Activated naive CD4-positive, alpha-beta T cell treated with anti-CD3 and anti-CD28 coated beads, Interleukin-2, amount 10 ng/mL, durations not matched to agents 7 days and 5 days (primary cell): ENCODE measurements at regions not wholly inside any gene's neighbourhood (a gene's known extent, or its start where the extent isn't known, plus 50 kb on each side); places are given as distances from the start of the nearest gene placed in this dataset.

Experiments used
- CTCF ChIA-PET: fragments of 350-600 bp; sonication (Branson Sonifier 250); formaldehyde crosslinking; loops from one replicate; lab custom pipeline; 2021; ENCODE audit warnings: antibody characterized with exemption; lab: Charles Lee
- DNase-seq: peaks from one replicate; pipeline ENCODE4 v3.0.0-alpha.2; 2020
- H3K27ac Mint-ChIP-seq: one replicate; pipeline ENCODE4 v1.8.0; 2021; ENCODE audit warnings: mild to moderate bottlenecking, moderate library complexity, mixed read lengths
- H3K27me3 Mint-ChIP-seq: one replicate; pipeline ENCODE4 v1.8.0; 2021; ENCODE audit warnings: mild to moderate bottlenecking, mixed read lengths
- H3K36me3 Mint-ChIP-seq: one replicate; pipeline ENCODE4 v1.8.0; 2021; ENCODE audit warnings: mixed read lengths
- H3K4me1 Mint-ChIP-seq: one replicate; pipeline ENCODE4 v1.8.0; 2021; ENCODE audit warnings: mixed read lengths
- H3K4me3 Mint-ChIP-seq: one replicate; pipeline ENCODE4 v1.8.0; 2021; ENCODE audit warnings: mild to moderate bottlenecking, moderate library complexity, mixed read lengths
- H3K9me3 Mint-ChIP-seq: one replicate; pipeline ENCODE4 v1.8.0; 2021; ENCODE audit warnings: mixed read lengths

- CTCF ChIA-PET = no interaction called here
- H3K9me3 Mint-ChIP-seq = no peaks in the 10 kb centered on the region
- no peaks in the 10 kb centered on the region for H3K4me1 Mint-ChIP-seq
- no peak overlapping the region for H3K27ac Mint-ChIP-seq
- no peaks in the 10 kb centered on the region for H3K36me3 Mint-ChIP-seq
- no peaks in the 10 kb centered on the region for H3K27me3 Mint-ChIP-seq
- H3K4me3 Mint-ChIP-seq = no peak overlapping the region
- no peak for DNase-seq
These were observed 496.1 kb upstream of the MYT1L start for GRCh38 chr2:2827046-2827636.

GRCh38 chr2:2826621-2827020, 495.5 kb upstream of the MYT1L start:
- Mint-ChIP-seq H3K9me3 (no peaks in the 10 kb centered on the region), H3K27me3 (no peaks in the 10 kb centered on the region), H3K4me1 (no peaks in the 10 kb centered on the region), H3K27ac (no peak overlapping the region), H3K36me3 (no peaks in the 10 kb centered on the region), H3K4me3 (no peak overlapping the region)
- no peak for DNase-seq
- CTCF ChIA-PET = no interaction called here

GRCh38 chr2:2826209-2826551, 495.1 kb upstream of the MYT1L start:
- no peak for DNase-seq
- H3K4me3 Mint-ChIP-seq = no peak overlapping the region
- H3K27ac Mint-ChIP-seq = no peak overlapping the region
- no peaks in the 10 kb centered on the region for H3K27me3 Mint-ChIP-seq
- no peaks in the 10 kb centered on the region for H3K4me1 Mint-ChIP-seq
- peaks cover 2% of the 10 kb centered on the region for H3K9me3 Mint-ChIP-seq
- CTCF ChIA-PET = no interaction called here
- H3K36me3 Mint-ChIP-seq = no peaks in the 10 kb centered on the region

- Mint-ChIP-seq H3K4me1 (no peaks in the 10 kb centered on the region), H3K27me3 (no peaks in the 10 kb centered on the region), H3K27ac (no peak overlapping the region), H3K36me3 (no peaks in the 10 kb centered on the region), H3K9me3 (peaks cover 2% of the 10 kb centered on the region), H3K4me3 (no peak overlapping the region)
- DNase-seq = no peak
- CTCF ChIA-PET = no interaction called here
These were observed 494.6 kb upstream of the MYT1L start for GRCh38 chr2:2825516-2826208.

- Mint-ChIP-seq H3K36me3 (no peaks in the 10 kb centered on the region), H3K27me3 (no peaks in the 10 kb centered on the region), H3K9me3 (peaks cover 2% of the 10 kb centered on the region), H3K4me1 (no peaks in the 10 kb centered on the region), H3K27ac (no peak overlapping the region), H3K4me3 (no peak overlapping the region)
- no peak for DNase-seq
- CTCF ChIA-PET = no interaction called here
These were observed 494.0 kb upstream of the MYT1L start for GRCh38 chr2:2825062-2825461.

- H3K27ac Mint-ChIP-seq = no peak overlapping the region
- no peaks in the 10 kb centered on the region for H3K27me3 Mint-ChIP-seq
- no peak for DNase-seq
- peaks cover 2% of the 10 kb centered on the region for H3K9me3 Mint-ChIP-seq
- CTCF ChIA-PET = no interaction called here
- H3K36me3 Mint-ChIP-seq = no peaks in the 10 kb centered on the region
- no peaks in the 10 kb centered on the region for H3K4me1 Mint-ChIP-seq
- H3K4me3 Mint-ChIP-seq = no peak overlapping the region
These were observed 493.5 kb upstream of the MYT1L start for GRCh38 chr2:2824588-2824987.

GRCh38 chr2:2823061-2823753, 492.1 kb upstream of the MYT1L start:
- H3K4me1 Mint-ChIP-seq = no peaks in the 10 kb centered on the region
- H3K27ac Mint-ChIP-seq = no peak overlapping the region
- H3K36me3 Mint-ChIP-seq = no peaks in the 10 kb centered on the region
- CTCF ChIA-PET = no interaction called here
- no peaks in the 10 kb centered on the region for H3K27me3 Mint-ChIP-seq
- no peak for DNase-seq
- peaks cover 2% of the 10 kb centered on the region for H3K9me3 Mint-ChIP-seq
- H3K4me3 Mint-ChIP-seq = no peak overlapping the region

- CTCF ChIA-PET = no interaction called here
- Mint-ChIP-seq H3K27me3 (no peaks in the 10 kb centered on the region), H3K9me3 (peaks cover 2% of the 10 kb centered on the region), H3K4me1 (no peaks in the 10 kb centered on the region), H3K27ac (no peak overlapping the region), H3K36me3 (no peaks in the 10 kb centered on the region), H3K4me3 (no peak overlapping the region)
- DNase-seq = no peak
These were observed 491.1 kb upstream of the MYT1L start for GRCh38 chr2:2822143-2822542.

GRCh38 chr2:2812648-2813047, 481.6 kb upstream of the MYT1L start:
- Mint-ChIP-seq H3K36me3 (no peaks in the 10 kb centered on the region), H3K4me1 (no peaks in the 10 kb centered on the region), H3K27me3 (peaks cover 3% of the 10 kb centered on the region), H3K27ac (no peak overlapping the region), H3K9me3 (peaks cover 16% of the 10 kb centered on the region), H3K4me3 (no peak overlapping the region)
- no peak for DNase-seq
- CTCF ChIA-PET = no interaction called here

- H3K27me3 Mint-ChIP-seq = peaks cover 3% of the 10 kb centered on the region
- no peaks in the 10 kb centered on the region for H3K36me3 Mint-ChIP-seq
- CTCF ChIA-PET = no interaction called here
- DNase-seq = no peak
- H3K27ac Mint-ChIP-seq = no peak overlapping the region
- H3K4me1 Mint-ChIP-seq = no peaks in the 10 kb centered on the region
- peaks cover 16% of the 10 kb centered on the region for H3K9me3 Mint-ChIP-seq
- no peak overlapping the region for H3K4me3 Mint-ChIP-seq
These were observed 481.0 kb upstream of the MYT1L start for GRCh38 chr2:2812117-2812516.

GRCh38 chr2:2810504-2810903, 479.4 kb upstream of the MYT1L start:
- H3K4me1 Mint-ChIP-seq = no peaks in the 10 kb centered on the region
- H3K4me3 Mint-ChIP-seq = no peak overlapping the region
- peaks cover 11% of the 10 kb centered on the region for H3K9me3 Mint-ChIP-seq

GRCh38 chr2:2809771-2810170, 478.7 kb upstream of the MYT1L start:
- CTCF ChIA-PET = no interaction called here
- H3K27ac Mint-ChIP-seq = no peak overlapping the region
- H3K9me3 Mint-ChIP-seq = peaks cover 8% of the 10 kb centered on the region
- peaks cover 3% of the 10 kb centered on the region for H3K27me3 Mint-ChIP-seq
- H3K4me1 Mint-ChIP-seq = no peaks in the 10 kb centered on the region
- H3K4me3 Mint-ChIP-seq = no peak overlapping the region
- DNase-seq = no peak
- H3K36me3 Mint-ChIP-seq = no peaks in the 10 kb centered on the region

More at GRCh38 chr2:2810504-2810903, 479.4 kb upstream of the MYT1L start:
- peaks cover 3% of the 10 kb centered on the region for H3K27me3 Mint-ChIP-seq
- H3K27ac Mint-ChIP-seq = no peak overlapping the region
- no peak for DNase-seq
- CTCF ChIA-PET = no interaction called here
- no peaks in the 10 kb centered on the region for H3K36me3 Mint-ChIP-seq

GRCh38 chr2:2808551-2809058, 477.5 kb upstream of the MYT1L start:
- CTCF ChIA-PET = no interaction called here
- H3K27ac Mint-ChIP-seq = no peak overlapping the region
- no peak overlapping the region for H3K4me3 Mint-ChIP-seq
- no peaks in the 10 kb centered on the region for H3K4me1 Mint-ChIP-seq
- H3K36me3 Mint-ChIP-seq = no peaks in the 10 kb centered on the region
- H3K9me3 Mint-ChIP-seq = peaks cover 1% of the 10 kb centered on the region
- H3K27me3 Mint-ChIP-seq = peaks cover 3% of the 10 kb centered on the region
- no peak for DNase-seq

GRCh38 chr2:2806711-2807110, 475.6 kb upstream of the MYT1L start:
- H3K27ac Mint-ChIP-seq = no peak overlapping the region
- CTCF ChIA-PET = no interaction called here
- H3K4me1 Mint-ChIP-seq = no peaks in the 10 kb centered on the region
- no peaks in the 10 kb centered on the region for H3K9me3 Mint-ChIP-seq
- H3K36me3 Mint-ChIP-seq = no peaks in the 10 kb centered on the region
- no peak for DNase-seq
- H3K4me3 Mint-ChIP-seq = no peak overlapping the region
- H3K27me3 Mint-ChIP-seq = peaks cover 3% of the 10 kb centered on the region

GRCh38 chr2:2805263-2805662, 474.2 kb upstream of the MYT1L start:
- H3K27me3 Mint-ChIP-seq = peaks cover 3% of the 10 kb centered on the region
- H3K4me1 Mint-ChIP-seq = no peaks in the 10 kb centered on the region
- CTCF ChIA-PET = no interaction called here
- no peak for DNase-seq
- H3K27ac Mint-ChIP-seq = no peak overlapping the region
- H3K9me3 Mint-ChIP-seq = no peaks in the 10 kb centered on the region
- H3K36me3 Mint-ChIP-seq = no peaks in the 10 kb centered on the region
- H3K4me3 Mint-ChIP-seq = no peak overlapping the region
